Heart left ventricle (tissue), 16 donors: ENCODE measurements at regions not wholly inside any gene's neighbourhood (a gene's known extent, or its start where the extent isn't known, plus 50 kb on each side); places are given as distances from the start of the nearest gene placed in this dataset.
"Not testable (repeated sequence)": the region's sequence is repeated elsewhere in the genome, so short reads cannot be mapped to it uniquely, and the experiment has no call there.

Experiments
- ATAC-seq, 4 donors: fragments of 200-7000 bp; cut with Tn5 transposase; one replicate each; pipeline ENCODE4 v1.9.1; 2020 to 2022; ENCODE audit warnings: moderate library complexity in 4 of 4, mild to moderate bottlenecking in 3 of 4, moderate number of reproducible peaks in 1 of 4
- DNase-seq, 5 donors: peaks; one replicate each; pipeline ENCODE4 v3.0.0-alpha.2; 2020
- H3K27ac ChIP-seq, 12 donors: fragments of 200-600 bp; sonication (generic) in 4 of 12; one replicate each; pipeline versions ENCODE4 v1.5.0 to v1.8.0; 2016 to 2022; ENCODE audit warnings: mild to moderate bottlenecking in 2 of 12
- H3K27me3 ChIP-seq, 9 donors: fragments of 200-600 bp; sonication (generic) in 2 of 9; one replicate each; pipeline versions ENCODE4 v1.5.1 to v1.8.0; 2016 to 2022; ENCODE audit warnings: mild to moderate bottlenecking in 3 of 9
- H3K36me3 ChIP-seq, 9 donors: fragments of 200-600 bp; sonication (generic) in 2 of 9; one replicate each; pipeline versions ENCODE4 v1.5.0 to v1.8.0; 2018 to 2022; ENCODE audit warnings: mild to moderate bottlenecking in 2 of 9
- H3K4me1 ChIP-seq, 12 donors: fragments of 200-600 bp; sonication (generic) in 4 of 12; one replicate each; pipeline versions ENCODE4 v1.5.0 to v1.8.0; 2016 to 2022; ENCODE audit warnings: mild to moderate bottlenecking in 3 of 12
- H3K4me3 ChIP-seq, 12 donors: fragments of 200-600 bp; sonication (generic) in 4 of 12; one replicate each; pipeline versions ENCODE4 v1.5.0 to v1.8.0; 2017 to 2022; ENCODE audit warnings: mild to moderate bottlenecking in 9 of 12, moderate library complexity in 4 of 12
- H3K9me3 ChIP-seq, 12 donors: fragments of 200-600 bp; sonication (generic) in 4 of 12; one replicate each; pipeline versions ENCODE4 v1.5.0 to v1.8.0; 2016 to 2022; ENCODE audit warnings: mild to moderate bottlenecking in 1 of 12
- CTCF ChIP-seq, 12 donors: fragments of 200-600 bp; sonication (generic) in 4 of 12; IDR thresholded peaks; one replicate each; pipeline versions ENCODE4 v1.5.0 to v1.8.0; 2018 to 2022; ENCODE audit warnings: antibody characterized with exemption in 12 of 12, mild to moderate bottlenecking in 5 of 12
- POLR2A ChIP-seq, 2 donors: fragments of 450-650 bp; IDR thresholded peaks; one replicate each; pipeline ENCODE4 v1.6.1; 2017; ENCODE audit warnings: antibody characterized with exemption in 2 of 2, mild to moderate bottlenecking in 2 of 2, moderate library complexity in 2 of 2
- WGBS, 4 donors: extraction: QIAGEN DNeasy Blood & Tissue Kit in 2 of 4; methylation state at CpG; one replicate each; pipeline versions ENCODE4 v1.1.5 to v1.1.7; 2013 to 2018; 5-methylcytosine and 5-hydroxymethylcytosine counted together
- intact Hi-C, 10 donors: fragments of 100-400 bp; cut with DNase I; formaldehyde crosslinking; loops; one replicate each; pipeline versions ENCODE4 v1.11.1 to v1.14.2; 2022
- donor health status: ischemic (EF 13 %, LVEDD 7.1; RV severe dilation, severe dysfunction).
- donor health status: healthy with polysubstance abuse.
- donor health status: DM: no; HTN: yes; CAD: no.
- donor health status: DM: no; HTN: no; CAD: no.
- donor health status: ischemic (EF 25% LVEDD 6.9; RV normal size, moderate dysfunction).
- donor health status: ischemic (EF 25% LVEDD 5.7; RV mildly dilated, moderate dysfunction).
- donor health status: healthy.
- donor health status: DM: yes; HTN: yes; CAD: no.
- donor health status: ischemic (EF 35%, LVEDD 5.7; RV mildly dilated, moderate dysfunction).
- donor health status: nonischemic (EF 11% LVEDD 7.7; RV severe dilation, severe dysfunction).
- donor health status: DM: yes; HTN: yes; CAD: no.
- donor health status: PGD.
- donor health status: ischemic (EF 29% LVEDD 5.4; RV normal size, mild dysfunction).
- donor health status: nonischemic (EF 23%, LVEDD 6.1; RV moderate dilation, normal function).

GRCh38 chr18:60911504-60911903, 421.7 kb upstream of the CDH20 start:
- no peak for ATAC-seq
- Histone ChIP-seq H3K4me1 (peaks cover 0 to 3% (median 0%) of the 10 kb centered on the region in 12 donors), H3K36me3 (no peaks in the 10 kb centered on the region), H3K27ac (no peak overlapping the region), H3K27me3 (no peaks in the 10 kb centered on the region), H3K4me3 (no peak overlapping the region), H3K9me3 (no peaks in the 10 kb centered on the region)
- intact Hi-C loops, result no loop called here
- DNase-seq, result no peak
- no peak for TF ChIP-seq POLR2A (IDR thresholded peaks at IDR 0.05)
- no peak for TF ChIP-seq CTCF (IDR thresholded peaks at IDR 0.05)
- 83 to 92% (median 88%) methylated on average over 2 of the region's 2 CpGs for WGBS, 4 donors

DNA sequence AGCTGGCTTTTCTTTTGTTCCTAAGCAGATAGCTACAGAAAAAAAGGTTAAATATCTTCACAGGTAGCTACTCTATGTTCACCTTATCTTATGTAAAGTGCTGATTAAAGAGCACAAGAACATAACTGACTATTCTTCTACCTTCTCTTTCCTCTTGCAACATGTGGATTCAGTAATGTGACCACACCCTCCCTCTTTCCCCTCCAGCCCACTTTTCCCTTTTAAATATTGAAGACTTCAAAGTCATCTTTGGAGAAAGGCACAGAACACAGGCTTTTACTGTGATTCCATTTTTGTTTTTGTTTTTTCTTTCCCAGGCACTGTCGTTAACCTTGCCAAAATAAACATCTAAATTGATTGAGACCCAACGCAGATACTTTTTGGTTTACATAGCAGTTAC, 418.1 kb upstream of the CDH20 start:
- H3K27ac ChIP-seq, result no peak overlapping the region
- intact Hi-C loops, result no loop called here
- peaks cover 0 to 1% (median 0%) of the 10 kb centered on the region in 12 donors for H3K4me1 ChIP-seq
- H3K9me3 ChIP-seq, result no peaks in the 10 kb centered on the region
- no peaks in the 10 kb centered on the region for H3K36me3 ChIP-seq
- DNase-seq, result no peak
- 41 to 63% (median 44%) methylated on average over 2 of the region's 2 CpGs for WGBS, 4 donors
- ATAC-seq, result no peak
- H3K4me3 ChIP-seq, result no peak overlapping the region
- H3K27me3 ChIP-seq, result no peaks in the 10 kb centered on the region
- no peak for TF ChIP-seq CTCF (IDR thresholded peaks at IDR 0.05)
- TF ChIP-seq POLR2A (IDR thresholded peaks at IDR 0.05), result no peak

DNA sequence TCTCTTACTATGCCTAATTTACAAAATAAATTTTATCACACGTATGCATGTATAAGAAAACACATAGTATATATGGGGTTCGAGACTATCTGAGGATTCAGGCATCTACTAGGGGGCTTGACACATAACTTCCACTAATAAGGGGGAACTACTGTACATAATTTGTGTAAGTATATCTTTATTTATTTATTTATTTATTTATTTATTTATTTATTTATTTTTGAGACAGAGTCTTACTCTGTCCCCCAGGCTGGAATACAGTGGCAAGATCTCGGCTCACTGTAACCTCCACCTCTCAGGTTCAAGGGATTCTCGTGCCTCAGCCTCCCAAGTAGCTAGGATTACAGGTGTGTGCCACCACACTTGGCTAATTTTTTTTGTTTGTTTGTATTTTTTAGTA, 414.4 kb upstream of the CDH20 start:
- H3K27ac ChIP-seq, DNase-seq, H3K27me3 ChIP-seq, H3K4me1 ChIP-seq, intact Hi-C loops, H3K4me3 ChIP-seq, H3K9me3 ChIP-seq, ATAC-seq, H3K36me3 ChIP-seq: not testable (repeated sequence)
- WGBS, 4 donors, result 80 to 92% (median 89%) methylated on average over 4 of the region's 4 CpGs

DNA sequence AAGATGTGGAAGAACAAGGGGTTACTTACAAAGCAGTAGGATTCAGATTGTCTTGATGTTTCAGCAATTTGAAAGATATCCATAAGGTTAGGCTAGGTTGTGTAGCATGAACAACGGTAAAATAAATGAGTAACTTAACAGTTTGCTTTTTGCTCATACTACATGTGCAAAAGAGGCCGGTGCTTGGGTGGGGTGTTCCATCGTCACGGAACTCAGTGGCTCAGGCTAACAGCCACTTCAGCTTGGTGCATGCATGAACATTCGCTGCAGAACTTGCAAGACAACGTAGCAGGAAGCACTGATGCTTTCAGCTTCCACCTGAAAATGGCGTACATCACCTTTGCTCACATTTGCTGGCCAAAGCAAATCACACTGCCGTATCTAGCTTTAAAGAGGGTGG, 407.3 kb upstream of the CDH20 start:
- Histone ChIP-seq H3K27me3 (no peaks in the 10 kb centered on the region), H3K36me3 (no peaks in the 10 kb centered on the region), H3K27ac (no peak overlapping the region), H3K9me3 (peaks cover 0 to 13% (median 0%) of the 10 kb centered on the region in 12 donors), H3K4me1 (no peaks in the 10 kb centered on the region), H3K4me3 (no peak overlapping the region)
- DNase-seq (no peak), ATAC-seq (no peak)
- TF ChIP-seq POLR2A (IDR thresholded peaks at IDR 0.05) (no peak), CTCF (IDR thresholded peaks at IDR 0.05) (no peak)
- intact Hi-C loops, result no loop called here
- WGBS, 4 donors, result 90 to 95% (median 93%) methylated on average over 7 to 8 of the region's 8 CpGs

DNA sequence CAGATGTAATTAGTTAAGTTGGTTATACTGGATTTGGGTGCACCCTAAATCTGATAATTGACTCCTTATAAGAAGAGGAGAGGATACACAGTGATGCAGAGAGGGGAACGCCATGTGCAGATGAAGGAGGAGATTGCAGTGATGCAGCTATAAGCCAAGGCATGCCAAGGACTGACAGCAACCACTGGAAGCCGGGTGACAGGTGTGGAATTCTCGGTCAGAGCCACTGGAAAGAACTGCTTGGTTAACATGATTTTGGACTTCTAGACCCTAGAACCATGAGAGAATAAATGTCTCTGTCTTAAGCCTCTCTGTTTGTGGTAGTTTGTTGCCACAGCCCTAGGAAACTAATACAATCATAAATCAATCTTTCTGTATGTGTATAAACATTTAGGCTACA, 403.3 kb upstream of the CDH20 start:
- no peak overlapping the region for H3K27ac ChIP-seq
- TF ChIP-seq POLR2A (IDR thresholded peaks at IDR 0.05) (no peak), CTCF (IDR thresholded peaks at IDR 0.05) (no peak)
- no peak overlapping the region for H3K4me3 ChIP-seq
- no peak for ATAC-seq
- no peak for DNase-seq
- intact Hi-C loops, result no loop called here
- peaks cover 0 to 13% (median 0%) of the 10 kb centered on the region in 12 donors for H3K9me3 ChIP-seq
- H3K27me3 ChIP-seq, result no peaks in the 10 kb centered on the region
- WGBS, 4 donors, result 80 to 85% (median 84%) methylated on average over 3 of the region's 3 CpGs
- no peaks in the 10 kb centered on the region for H3K4me1 ChIP-seq
- no peaks in the 10 kb centered on the region for H3K36me3 ChIP-seq
